Embryonic facial prominence (tissue), 1 donor: ENCODE measurements at regions not wholly inside any gene's neighbourhood (a gene's known extent, or its start where the extent isn't known, plus 50 kb on each side); places are given as distances from the start of the nearest gene placed in this dataset.

Experiments used
- DNase-seq: peaks from one replicate; pipeline ENCODE4 v3.0.0-alpha.2; 2016; ENCODE audit errors: extremely low spot score

DNA sequence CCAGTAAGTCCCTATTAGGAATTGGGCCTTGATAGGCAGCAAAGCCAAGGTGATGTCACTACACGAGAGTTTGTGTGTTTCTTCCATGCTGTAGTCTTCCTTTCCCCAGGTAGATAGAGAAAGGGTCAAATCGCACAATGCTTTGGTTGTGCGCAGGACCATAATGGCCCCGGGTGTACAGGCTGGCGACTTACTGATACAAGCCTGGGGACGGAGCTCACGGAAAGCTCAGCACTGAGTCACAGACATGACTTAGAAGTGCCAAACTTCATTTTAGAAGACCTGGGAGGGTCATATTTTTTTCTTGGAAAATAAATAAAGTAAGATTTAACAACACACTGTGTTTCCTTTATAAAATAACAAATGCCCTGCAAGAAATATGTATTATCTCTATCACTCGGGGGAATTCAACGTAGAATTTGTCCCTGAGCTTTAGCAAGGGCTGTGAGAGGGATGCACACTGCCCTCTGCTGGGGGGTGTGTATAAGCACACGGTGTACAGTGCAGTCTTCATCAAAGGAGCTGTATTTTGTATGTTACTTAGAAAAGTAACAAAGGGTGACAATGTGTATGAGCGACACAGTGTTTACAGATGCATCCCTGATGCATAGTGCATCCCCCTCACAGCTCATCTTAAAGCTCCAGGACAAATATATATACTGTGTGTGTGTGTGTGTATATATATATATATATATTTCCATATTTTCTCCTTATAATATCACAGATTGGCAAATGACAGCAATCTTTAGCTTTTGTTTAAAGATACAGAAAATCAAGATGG, 254.5 kb upstream of the VEGFC start:
- DNase-seq, result peak; percentile 21

DNA sequence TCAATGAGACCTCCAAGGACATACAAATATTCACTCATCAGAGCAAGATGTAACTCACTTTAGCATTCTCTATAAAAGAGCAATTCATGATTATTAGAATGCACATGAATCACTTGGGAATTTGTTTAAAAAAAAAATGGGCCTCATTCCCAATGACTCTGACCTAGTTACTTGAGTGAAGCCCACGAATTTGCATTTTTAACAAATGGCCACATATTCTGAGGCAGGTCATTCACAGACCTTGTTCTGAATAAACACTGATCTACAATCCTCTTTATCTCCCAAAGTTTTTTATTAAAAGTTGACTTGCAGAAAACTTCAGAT, 255.1 kb upstream of the VEGFC start:
- DNase-seq, result no peak

DNA sequence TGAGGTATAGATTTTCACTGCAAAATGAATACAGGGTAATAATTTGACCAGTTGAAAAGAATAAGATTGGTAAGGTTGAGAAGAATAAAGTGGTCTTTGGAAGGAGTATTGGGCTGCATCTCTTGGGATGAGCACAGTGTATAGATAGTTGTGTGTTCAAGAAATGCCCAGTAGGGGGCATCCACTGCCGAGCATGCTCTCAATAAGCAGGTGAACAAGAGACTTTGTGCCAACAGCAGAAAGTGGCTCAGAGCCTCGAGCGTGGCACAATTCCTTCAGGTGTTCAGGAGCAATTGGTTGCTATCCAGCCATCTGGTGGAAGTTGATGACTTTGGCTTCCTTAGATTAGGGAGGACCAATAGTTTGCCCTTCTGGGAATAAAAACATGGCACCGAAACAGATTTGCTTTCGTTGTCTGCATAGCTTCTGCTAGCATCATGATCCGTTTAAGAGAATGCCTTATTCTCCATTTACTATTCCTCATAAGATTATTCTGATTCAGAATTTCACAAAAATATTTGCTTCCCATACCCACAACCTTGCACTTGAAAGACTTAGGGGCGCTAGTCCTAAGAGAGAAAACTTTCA, 258.1 kb upstream of the NEIL3 start:
- DNase-seq, result no peak

DNA sequence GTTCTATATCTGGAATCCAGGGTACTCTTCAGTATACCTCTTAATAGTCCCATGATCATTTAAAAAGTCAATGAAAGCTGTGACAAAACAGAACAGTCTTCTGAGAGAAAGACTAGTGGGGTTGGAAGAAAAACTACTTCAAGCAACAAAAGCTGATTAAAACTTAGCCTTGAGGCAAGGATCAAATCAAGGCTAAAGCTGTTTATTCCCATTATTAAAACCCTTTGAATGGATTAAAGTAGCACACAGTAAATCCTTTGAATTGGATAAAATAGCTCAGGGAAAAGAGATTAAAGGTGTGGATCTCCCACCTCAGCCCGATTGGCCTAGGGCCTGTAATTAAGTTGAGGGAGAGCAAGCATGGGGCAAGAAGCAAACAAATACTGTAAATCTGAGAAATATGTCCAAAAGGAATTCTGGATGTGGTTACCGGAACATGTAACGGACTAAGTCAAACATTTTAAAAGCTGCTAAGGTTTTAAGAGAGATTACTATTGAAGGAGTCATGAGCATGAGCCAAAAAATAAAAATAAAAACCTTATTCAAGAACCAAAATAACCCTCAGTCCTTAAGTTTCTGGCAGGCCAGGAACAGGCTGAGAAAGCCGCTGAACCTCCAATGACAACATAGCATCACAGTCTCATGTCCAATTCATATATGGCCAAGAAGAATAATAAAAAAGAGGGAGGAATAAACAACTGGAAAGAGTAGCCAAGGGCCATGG, 257.3 kb upstream of the NEIL3 start:
- no peak for DNase-seq

DNA sequence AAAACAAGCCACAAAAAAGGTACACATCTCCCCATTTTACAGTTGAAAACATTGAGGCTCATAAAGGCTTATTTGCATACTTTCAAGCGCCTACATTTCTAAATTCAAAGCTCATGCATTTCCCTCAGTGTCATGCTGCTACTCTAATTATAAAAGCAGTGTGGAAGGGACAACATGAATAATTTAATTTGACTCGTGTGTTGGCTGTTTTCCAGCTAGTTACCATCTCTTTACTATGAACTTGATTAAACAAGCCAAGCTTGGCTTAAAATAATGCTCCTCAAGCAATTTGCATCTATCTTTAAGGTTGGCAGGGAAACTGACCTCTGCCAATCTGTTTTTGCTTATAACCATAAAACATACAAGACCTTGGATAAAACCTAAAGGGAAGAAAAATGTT, 252.5 kb upstream of the NEIL3 start:
- no peak for DNase-seq

DNA sequence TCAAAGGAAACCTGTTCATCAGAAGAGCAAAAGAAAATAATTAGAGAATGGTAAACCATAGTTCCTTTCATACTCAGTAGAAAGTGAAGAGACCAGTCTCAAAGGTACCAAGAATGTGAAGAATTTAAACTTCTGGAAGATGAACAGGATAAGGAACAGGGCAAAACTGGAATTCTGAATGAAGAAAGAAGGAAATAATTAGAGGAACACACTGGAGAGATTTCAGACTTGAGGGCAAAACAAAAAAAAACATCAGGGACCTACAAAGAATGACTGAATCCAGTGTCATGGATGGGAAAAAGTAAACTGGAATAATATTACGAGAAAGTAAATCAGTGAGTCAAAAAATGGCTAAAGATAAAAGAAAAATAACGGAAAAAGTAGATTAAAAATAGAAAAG, 245.6 kb upstream of the NEIL3 start:
- DNase-seq, result no peak

DNA sequence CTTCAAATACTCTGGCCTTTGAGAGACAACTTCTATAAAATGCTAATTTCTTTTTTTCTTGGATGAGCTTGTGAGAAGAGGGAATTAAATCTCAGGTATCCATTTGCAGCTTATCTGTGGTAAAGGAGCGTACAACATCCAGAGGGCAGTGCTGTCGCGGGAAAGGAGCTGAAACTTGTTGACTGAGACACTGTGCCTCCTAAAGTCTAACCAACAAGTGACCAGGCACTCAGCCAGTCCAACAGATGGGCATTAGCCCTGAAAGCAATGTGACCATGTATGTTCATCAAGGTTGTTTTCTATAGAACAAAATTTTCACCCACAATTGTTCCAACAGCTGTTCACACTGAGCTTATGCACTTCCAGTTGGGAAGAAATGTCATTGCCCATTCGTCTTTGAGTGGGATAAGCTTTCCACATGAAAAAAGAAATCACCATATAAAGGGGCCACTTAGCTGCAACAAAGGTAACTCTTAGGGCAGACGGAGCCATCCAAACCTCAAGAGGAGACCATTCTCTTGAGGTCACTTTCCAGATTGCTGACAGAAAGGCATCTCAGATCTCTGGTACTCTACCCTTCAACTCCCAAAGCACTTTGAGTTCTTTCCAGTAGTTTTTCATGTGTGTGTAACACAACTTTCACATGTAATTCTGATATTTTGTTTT, 244.8 kb upstream of the NEIL3 start:
- no peak for DNase-seq

DNA sequence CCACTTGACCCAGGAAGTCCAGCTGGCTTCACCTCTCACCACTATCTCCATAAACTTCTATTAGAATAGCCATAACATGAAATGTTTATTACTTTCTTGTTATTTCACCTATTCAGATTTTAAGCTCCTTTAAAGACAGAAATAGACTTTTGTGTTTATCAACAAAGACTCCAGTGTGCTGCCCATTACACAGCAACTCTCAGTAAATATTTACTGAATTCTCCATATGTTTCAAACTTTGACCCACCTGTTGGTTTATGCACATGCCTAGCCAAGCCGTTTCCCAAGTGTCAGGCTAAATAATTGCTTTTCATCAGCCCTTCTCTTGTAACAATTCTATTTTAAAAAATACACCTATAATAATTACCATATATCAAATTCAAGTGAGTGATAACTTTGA, 242.9 kb upstream of the NEIL3 start:
- DNase-seq, result no peak

DNA sequence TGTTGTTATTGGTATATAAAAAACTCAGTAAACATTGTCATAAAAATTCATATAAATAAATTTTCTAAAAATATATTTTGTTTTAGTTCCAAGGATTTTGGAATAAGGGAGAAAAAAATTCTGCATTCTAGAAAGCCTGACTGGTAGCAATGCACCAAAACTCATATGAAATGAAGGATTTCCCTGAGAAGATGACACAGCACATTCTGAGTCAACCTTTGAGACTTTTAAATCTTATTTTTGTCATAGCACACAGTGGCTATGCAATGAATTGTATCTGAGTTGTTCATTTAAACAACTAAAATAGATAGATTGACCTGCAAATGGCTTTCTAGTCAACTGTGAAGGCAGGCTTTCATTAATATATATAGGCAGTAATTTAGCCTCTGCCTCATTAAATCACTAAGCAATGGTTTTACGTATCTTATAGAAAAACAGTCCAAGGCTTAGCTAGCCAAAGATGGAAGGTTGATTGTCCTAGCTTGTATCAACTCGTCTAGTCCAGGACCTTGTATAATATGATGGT, 239.1 kb upstream of the NEIL3 start:
- DNase-seq, result no peak

DNA sequence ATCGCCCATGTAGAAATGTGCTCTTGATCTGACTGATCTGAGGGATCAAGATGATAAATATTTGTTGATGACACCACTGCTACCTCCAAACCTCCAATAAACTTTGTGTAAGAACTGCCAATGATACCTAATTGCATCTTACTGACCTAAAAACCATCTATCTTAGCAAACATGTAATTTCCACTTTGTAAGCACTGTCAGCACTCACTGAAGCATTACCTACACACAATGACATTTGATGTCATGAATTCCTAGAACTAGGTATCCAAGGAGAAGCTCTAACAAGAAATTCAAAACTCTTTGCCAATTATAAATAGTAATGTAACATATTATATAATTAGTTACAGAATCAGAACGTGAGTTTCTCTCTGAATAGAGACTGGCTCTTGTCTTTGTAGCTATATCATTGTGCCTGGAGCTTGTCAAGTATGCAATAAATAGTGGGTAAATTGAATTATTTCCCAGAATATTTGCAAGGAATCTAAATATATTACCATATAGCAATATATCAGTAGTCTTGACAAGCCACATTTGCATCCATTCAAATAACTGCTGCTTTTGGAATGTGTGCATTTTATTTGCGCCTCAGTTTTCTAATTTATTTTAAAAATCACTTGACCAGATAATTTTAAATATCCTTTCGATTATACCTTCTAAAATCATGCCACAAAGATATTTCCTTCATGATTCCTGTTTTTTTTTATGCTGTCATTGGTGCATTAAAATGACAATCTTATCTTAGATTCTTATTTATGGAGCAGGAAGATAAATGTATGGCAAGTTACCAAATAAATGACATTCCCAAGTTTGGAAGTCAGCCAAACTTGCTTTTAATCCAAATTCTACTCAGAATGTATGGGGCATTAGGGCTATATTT, 232.3 kb upstream of the NEIL3 start:
- no peak for DNase-seq

DNA sequence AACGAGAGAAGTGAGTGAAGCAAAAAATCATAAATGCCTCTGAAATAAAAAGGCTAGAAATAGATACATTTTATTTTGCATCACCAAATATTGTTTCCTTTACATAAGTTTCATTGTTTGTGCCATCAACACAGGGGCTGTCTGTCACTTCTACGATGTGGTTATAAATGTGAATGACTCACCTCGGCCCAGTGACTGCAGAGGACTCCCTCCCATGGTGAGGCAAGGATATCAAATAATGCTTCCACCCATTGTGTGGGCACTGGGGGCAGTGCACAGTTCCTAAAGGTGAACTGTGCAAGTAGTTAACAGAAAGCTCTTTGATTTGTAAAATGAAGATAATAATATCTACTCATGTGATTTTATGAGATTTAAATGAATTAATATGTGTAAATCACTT, 230.3 kb upstream of the NEIL3 start:
- DNase-seq, result no peak

DNA sequence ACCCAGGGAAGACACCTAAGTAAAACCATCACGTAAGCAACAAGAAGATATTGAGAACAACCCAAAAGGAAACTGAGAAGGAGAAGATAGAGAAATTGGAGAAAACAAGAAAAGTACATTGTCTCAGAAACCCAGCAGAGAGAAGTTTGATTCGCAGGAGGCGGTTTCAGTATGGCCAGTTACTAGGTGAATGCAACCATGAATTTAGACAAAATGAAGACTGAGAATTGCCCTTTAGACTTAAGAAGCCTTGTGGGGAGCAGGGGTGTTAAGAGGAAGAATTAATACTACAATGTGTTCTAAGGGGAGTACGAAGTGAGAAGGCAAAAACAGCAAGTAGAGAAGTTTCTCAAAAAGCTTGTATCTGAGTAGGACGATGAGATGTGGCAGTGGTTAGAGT, 229.3 kb upstream of the NEIL3 start:
- no peak for DNase-seq

DNA sequence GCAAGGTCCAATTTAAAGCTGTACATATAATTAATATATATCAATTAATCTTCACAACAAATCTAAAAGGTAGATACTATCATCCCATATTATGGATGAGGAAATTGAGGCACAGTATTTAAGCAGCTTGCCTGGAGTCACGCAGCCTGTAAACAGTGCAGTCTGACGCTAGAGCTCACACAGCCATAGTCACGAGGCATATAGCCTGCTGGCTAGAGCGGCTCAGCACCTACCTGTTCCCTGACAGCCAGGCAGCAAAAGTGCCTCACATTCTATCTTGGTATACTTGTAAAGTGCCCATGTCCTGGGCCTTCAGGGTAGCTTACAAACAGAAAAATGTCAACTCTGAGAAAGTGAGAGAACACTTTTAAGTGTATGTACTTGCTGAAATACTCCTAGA, 222.6 kb upstream of the NEIL3 start:
- DNase-seq, result no peak

DNA sequence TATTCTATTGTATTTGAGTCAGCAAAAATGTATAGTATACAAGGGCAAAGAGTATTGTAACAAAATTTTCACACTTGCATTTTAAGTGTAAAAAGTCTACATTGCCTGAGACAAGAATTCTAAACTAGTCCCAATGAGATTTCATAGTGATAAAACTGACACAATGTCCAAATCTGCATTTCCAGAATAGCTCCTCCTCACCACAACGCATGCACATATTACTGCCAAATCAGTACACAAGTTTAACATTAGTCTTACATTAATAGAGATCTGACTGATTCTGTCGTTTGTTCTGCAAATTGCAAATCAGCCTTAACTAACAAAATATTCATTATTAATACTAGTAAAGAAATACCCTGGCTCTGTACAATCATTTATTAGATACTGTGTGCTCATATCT, 222.2 kb upstream of the NEIL3 start:
- no peak for DNase-seq

DNA sequence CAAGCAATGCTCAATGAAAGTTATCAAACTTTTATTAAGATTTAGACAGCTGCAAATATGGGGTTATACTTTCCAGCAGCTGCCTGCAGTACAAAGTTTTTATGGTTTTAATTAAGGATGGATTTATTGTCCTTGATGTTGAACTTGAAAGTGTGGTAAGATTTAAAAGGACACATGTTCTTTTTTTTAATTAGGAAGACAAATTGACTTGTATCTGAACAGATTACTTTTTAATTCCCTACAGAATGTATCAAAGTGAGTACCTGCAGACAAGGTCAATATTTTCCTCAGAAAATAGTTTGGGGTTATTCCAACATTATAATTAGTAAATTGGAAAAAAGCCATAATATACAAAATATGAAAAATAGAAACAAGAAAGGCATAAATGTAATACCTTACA, 218.2 kb upstream of the NEIL3 start:
- no peak for DNase-seq

DNA sequence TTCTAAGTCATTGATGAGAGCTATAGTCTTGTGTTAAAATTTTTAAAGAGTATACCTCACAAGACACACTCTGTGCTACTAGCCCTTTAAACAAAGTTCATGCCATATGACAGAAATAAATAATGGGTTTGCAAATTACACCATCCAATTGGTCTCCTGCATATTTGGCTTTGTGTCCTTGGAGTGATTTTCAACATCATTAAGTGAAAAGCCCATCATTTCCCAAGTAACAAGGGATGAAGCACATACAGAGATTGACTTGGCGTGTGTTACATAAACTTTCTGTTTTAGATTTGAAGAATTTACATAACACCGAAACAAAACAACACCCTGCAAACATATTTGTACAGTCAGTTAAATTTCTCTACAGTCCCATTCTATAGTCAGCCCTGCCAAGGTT, 216.9 kb upstream of the NEIL3 start:
- DNase-seq, result no peak

DNA sequence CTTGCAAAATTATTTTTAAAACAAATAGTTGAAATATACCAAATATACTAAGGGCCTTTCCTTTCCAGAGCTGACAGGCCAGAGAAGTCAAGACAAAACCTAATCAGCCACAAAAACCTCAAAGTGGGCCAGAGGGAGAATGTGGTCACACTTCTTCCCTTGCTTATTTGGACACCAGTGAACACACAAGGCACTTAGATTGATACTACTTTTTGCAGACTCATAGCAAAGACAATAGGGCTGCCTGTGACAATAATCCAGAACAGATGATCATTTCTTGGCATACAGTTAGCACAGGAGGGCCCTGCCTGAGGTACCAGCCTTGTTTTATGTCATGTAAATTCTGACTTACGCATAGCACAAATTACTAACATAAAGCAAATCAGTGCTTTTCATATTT, 215.7 kb upstream of the NEIL3 start:
- no peak for DNase-seq

DNA sequence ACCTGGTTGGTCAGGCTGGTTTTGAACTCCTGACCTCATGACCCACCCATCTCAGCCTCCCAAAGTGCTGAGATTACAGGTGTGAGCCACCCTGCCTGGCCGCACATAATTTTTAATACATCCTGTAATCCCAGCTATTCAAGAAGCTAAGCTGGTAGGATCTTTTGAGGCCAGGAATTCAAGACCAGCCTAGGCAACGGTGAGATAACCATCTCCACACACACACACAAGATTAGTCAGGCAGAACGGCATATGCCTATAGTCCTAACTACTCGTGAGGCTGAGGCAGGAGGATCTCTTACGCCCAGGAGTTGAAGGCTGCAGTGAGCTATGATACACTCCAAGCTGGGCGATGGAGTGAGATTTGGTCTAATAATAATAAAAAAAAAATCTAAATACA, 212.4 kb upstream of the NEIL3 start:
- DNase-seq, result no peak

DNA sequence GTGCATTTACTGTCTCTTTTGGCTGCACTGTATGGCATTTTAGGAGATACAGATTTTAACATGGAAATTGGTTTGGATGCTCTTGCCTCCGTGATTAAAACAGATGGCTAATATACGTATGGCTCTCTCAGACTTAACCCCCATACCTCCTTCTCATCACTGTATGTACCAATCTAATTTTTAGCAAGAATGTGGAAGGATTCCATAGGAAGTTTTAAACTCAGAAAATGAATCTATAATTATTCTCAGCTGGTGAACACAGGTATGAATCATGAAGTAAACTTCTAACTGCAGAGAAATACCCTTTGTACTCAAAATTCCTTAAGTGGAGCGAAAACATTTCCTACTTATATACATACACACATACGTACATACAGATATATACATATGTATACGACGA, 210.5 kb upstream of the NEIL3 start:
- no peak for DNase-seq

DNA sequence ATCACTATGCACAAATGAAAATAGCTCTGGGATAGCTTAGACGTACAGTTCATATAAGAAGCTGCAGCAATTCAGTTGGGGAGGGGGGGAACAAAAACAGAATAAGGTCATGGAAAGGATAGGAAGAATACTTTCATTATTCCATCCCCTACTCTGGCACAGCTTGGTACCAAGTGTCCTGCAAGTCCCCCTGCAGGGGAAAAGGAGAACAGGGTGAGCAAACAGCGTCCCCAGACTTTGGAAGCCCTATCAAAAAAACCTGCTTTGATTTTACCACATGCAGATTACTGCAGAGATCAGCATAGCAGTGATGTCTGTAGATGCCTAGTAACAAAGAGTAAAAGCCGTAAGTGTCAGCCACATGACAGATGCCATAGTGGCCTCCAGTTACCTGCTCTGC, 209.4 kb upstream of the NEIL3 start:
- no peak for DNase-seq

DNA sequence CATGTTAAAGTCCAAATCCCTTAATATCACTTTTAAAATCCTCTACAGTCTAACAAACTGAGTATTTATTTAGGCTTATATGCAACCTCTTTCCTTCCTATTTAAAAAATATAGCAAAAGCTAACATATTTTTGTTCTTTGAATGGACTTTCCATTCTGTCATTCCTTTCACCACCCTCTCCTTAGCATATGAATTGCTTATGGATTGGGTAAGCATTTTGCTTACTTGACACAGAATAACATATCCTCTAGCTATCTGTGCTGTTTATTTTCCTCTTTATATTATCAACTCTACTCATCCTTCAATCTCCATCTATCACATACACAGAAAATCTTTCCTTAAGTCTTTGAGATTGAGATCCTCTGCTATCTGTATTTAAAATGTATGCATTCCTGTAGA, 206.1 kb upstream of the NEIL3 start:
- DNase-seq, result no peak

DNA sequence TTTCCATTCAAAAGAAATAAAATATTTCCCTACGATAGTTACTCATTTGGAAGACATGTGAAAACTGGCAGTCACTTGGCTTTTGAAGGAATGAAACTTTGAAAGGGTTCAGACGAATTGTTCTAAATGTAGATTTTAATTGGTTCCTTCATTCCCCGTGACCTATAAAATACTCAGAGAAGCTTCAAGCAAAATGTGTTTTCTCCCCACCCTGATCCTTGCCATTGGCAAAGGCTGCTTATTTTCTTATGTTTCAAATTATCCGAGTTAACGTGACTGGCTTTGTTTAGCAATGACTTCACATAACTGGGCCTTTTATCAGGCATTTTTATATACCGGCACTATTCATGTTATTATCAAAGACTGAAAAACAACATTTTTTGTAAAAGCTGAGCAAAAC, 204.1 kb upstream of the NEIL3 start:
- no peak for DNase-seq
